GM12891 (cell line): ENCODE measurements at regions not wholly inside any gene's neighbourhood (a gene's known extent, or its start where the extent isn't known, plus 50 kb on each side); places are given as distances from the start of the nearest gene placed in this dataset.

Experiments
- PAX5 ChIP-seq: IDR thresholded peaks from 2 replicates; pipeline ENCODE4 v1.6.1; 2011; ENCODE audit warnings: low read length, moderate library complexity, mild to moderate bottlenecking; ENCODE audit not compliant: insufficient read depth, severe bottlenecking
- POLR2A ChIP-seq: IDR thresholded peaks from 2 replicates; pipeline ENCODE4 v1.6.1; 2011; ENCODE audit warnings: low read depth, low read length, control low read depth
- POLR2AphosphoS5 ChIP-seq: IDR thresholded peaks from 2 replicates; pipeline ENCODE4 v1.6.1; 2011; ENCODE audit warnings: low read depth, low read length, control low read depth
- POU2F2 ChIP-seq: IDR thresholded peaks from 2 replicates; pipeline ENCODE4 v1.6.1; 2011; ENCODE audit warnings: low read depth, mild to moderate bottlenecking, control low read depth, low read length, moderate library complexity
- SPI1 ChIP-seq: IDR thresholded peaks from 2 replicates; pipeline ENCODE4 v1.6.1; 2011; ENCODE audit warnings: low read depth, low read length, control low read depth
- TAF1 ChIP-seq: IDR thresholded peaks from 2 replicates; pipeline ENCODE4 v1.6.1; 2011; ENCODE audit warnings: low read depth, low read length, control low read depth

DNA sequence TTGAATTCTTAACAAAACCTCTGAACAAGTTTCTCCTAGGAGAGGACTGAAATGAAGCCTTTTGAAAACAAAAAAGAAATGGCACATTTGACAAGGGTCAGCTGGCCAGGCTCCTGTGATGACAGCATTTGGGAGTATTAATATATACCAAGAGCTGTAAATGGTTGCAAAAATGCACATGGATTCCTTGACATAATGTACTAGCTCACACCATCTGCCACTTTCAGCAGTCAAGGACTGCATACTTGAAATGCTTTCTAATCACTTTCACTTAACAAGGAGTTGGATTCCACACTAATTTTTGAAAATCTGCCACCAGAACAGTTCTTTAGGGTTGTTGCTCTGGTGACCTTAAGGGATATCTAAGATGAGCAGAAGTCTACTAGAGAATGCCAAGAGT lies 236.7 kb upstream of the TOX3 start:
- no peak for TF ChIP-seq POLR2A
- TF ChIP-seq POLR2AphosphoS5: no peak
- no peak for TF ChIP-seq TAF1
- no peak for TF ChIP-seq PAX5
- no peak for TF ChIP-seq SPI1
- TF ChIP-seq POU2F2: no peak
